HG03039 (cell line): ENCODE measurements at regions not wholly inside any gene's neighbourhood (a gene's known extent, or its start where the extent isn't known, plus 50 kb on each side); places are given as distances from the start of the nearest gene placed in this dataset.

Source experiments
- ATAC-seq: cut with Tn5 transposase; IDR thresholded peaks from one replicate; pipeline ENCODE4 v1.9.1; 2021; ENCODE audit warnings: mild to moderate bottlenecking, moderate library complexity; ENCODE audit not compliant: unreplicated experiment

- no peak for ATAC-seq
Measured at GRCh38 chr2:220980966-220981675, 591.0 kb downstream of the EPHA4 start.

GRCh38 chr2:220981926-220982325 is 590.2 kb downstream of the EPHA4 start:
- no peak for ATAC-seq

DNA sequence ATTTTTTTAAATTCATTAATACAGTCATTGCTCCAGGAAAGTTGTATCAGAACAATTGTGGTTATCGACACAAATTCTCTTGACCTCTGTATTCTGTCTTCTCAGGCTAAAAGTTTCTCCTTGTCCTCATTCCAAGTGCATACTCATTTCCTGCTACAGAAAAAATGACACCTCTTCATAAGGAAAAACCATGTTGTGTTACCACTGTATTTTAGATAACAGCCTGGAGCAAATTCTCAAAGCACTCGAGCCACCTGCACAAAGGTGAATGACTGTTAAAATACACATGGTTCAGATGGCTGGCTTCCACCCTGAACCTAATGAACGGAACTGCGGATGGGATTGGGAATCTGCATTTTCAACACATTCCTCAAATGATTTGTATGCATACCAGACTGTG is 586.5 kb downstream of the EPHA4 start:
- no peak for ATAC-seq

DNA sequence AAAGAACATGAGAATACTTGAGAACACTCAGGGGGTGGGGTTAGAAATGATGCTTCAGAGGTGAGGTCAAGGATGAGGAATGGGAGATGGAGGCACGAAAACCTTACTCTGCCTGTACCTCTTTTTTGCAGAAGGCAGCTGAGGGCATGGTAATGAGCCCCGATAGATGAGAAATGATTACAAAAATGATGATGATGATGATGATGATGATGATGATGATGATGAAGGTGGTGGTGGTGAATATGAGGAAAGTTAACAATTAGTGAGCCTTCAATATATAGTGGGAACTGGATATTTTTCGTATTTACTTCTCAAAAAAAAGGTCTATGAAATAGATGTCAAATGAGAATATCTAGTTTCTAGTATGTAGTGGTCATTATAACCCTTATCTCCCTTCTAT is 584.3 kb downstream of the EPHA4 start:
- no peak for ATAC-seq

DNA sequence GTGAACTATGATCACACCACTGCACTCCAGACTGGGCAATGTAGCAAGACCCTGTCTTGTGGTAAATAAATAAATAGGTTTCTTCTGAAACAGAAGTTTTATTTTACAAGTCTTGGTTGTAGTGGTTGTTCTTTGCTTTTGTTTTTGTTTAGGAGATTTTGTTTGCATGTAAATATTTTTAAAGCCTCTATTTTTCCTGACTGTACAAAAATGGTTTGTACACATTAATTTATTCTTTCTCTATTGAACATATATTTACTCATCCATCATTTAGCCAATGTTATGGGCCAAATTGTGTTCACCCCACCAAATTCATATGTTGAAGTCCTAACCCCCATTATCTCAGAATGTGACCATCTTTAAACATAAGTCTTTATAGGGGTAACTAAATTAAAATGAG is 580.1 kb downstream of the EPHA4 start:
- no peak for ATAC-seq

DNA sequence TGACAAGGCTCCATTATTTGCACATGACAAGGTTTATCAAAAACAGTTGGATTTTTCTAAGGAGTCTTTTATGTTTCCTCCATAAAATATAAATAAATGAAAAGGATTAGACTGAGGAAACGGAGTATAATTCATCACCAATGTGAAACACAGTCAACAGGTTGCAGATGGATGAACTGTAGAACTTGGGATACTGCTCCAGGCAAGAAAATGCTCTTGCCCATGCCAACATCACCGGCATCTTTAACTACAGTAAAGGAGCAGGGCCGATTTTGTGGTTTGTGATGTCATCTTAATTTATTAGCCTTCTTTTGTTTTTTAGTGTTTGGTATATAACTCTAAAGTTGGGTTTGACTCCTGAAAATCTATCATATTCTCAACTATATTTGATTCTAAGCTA is 577.3 kb downstream of the EPHA4 start:
- no peak for ATAC-seq

- ATAC-seq, result no peak
Measured at GRCh38 chr2:220995581-220995980, 576.5 kb downstream of the EPHA4 start.

DNA sequence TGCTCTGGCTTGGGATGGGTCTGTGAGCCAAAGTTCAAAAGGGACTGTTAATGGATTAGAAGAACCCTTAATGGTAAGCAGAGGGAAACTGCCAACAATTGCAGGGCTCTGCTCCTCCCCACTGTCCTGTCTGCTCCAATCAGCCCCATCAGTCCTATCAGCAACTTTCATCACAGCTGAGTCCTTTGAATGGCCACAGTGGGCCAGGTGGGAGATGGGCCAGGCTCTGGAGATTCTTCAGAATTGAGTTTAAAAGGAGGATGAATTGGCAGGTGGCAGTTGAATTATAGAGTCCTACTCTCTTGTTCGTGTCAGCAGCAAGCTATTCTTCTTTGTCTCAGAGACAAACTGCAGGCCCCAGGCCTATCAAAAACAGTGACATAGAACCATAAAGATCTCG is 573.9 kb downstream of the EPHA4 start:
- no peak for ATAC-seq

GRCh38 chr2:220999356-220999755 is 572.7 kb downstream of the EPHA4 start:
- no peak for ATAC-seq

DNA sequence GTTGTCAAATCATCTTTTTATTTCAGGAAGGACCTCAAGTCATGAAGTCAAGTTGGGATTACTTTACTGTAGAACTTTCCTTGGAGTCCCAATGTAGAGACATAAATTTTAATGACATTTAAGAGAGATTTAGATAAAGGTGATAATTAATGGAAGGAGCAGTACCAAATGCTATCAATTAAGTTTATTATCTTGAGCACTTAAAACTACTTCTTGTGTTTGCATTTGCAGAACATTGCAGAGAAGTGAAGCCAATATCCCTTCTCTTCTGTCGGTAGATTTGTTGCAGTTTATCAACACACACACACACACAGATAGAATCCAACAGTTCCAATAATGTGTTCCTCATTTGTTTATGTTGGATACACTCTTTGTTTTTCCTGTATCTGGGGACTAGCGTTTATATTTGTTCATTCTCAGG is 570.7 kb downstream of the EPHA4 start:
- ATAC-seq, result no peak

GRCh38 chr2:221002101-221002685 is 569.9 kb downstream of the EPHA4 start:
- no peak for ATAC-seq

DNA sequence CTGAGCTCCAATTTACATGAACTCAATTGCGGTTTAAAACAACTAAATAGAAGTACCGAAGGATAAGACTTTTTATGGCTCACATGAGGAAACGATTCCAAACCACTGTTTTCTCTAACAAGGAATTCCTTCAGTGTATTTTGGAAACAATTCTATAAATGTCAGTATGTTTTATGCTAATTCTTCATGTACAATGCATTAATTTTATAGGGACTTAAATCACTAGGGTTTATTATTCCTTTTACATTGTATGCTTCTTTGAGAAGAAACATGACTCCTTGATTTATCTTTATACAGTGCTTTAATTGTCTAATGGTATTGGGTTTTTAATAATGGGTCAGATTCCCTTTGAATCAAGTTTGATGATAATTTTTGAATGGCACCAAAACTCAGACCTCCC is 566.8 kb downstream of the EPHA4 start:
- ATAC-seq, result no peak

GRCh38 chr2:221006084-221006483 is 566.0 kb downstream of the EPHA4 start:
- ATAC-seq, result no peak

- ATAC-seq, result no peak
Measured at GRCh38 chr2:221016551-221016950, 555.6 kb downstream of the EPHA4 start.

- ATAC-seq, result no peak
Measured at GRCh38 chr2:221018262-221018661, 553.8 kb downstream of the EPHA4 start.

GRCh38 chr2:221019668-221020067 is 552.4 kb downstream of the EPHA4 start:
- no peak for ATAC-seq

DNA sequence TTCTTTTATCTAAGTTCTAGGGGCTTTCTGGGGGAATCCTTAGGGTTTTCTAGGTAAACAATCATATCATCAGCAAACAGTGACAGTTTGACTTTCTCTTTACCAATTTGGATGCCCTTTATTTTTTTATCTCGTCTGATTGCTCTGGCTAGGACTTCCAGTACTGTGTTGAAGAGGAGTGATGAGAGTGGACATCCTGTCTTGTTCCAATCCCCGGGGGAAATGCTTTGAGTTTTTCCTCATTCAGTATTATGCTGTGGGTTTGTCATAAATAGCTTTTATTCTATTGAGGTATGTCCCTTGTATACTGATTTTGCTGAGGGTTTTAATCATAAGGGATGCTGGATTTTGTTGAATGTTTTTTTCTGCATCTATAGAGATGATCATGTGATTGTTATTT is 549.5 kb downstream of the EPHA4 start:
- no peak for ATAC-seq

DNA sequence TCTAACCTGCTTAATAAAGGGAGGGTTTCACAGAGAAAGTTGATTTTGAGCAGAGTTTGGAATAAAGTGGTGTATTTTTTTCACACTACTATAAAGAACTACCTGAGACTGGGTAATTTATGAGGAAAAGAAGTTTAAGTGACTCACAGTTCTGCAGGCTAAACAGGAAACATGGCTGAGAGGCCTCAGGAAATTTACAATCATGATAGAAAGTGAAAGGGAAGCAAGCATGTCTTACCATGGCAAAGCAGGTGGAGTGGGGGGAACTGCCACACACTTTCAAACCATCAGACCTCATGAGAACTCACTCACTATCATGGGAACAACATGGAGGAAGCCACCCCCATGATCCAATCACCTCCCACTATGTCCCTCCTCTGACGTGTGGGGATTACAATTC is 546.7 kb downstream of the EPHA4 start:
- ATAC-seq, result no peak

- ATAC-seq, result no peak
Measured at GRCh38 chr2:221034026-221034701, 537.9 kb downstream of the EPHA4 start.

DNA sequence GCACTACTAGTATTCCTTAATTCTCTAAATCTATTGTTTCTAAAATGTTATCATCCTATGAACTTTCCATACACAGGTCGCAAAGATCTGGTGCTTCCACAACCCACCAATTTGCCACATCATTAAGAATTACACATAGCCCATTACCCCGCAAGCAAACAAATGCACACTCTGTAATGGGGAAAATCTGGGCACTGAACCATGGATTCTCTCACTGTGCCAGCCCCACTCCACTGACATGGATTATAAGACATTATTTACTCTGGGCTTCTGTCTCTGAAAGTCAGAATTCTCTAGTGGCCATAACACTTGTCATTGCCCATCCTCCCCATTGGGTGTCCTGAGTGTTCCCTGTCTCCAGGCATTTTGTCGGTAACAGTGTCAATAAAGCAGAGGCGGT is 537.1 kb downstream of the EPHA4 start:
- ATAC-seq, result no peak

DNA sequence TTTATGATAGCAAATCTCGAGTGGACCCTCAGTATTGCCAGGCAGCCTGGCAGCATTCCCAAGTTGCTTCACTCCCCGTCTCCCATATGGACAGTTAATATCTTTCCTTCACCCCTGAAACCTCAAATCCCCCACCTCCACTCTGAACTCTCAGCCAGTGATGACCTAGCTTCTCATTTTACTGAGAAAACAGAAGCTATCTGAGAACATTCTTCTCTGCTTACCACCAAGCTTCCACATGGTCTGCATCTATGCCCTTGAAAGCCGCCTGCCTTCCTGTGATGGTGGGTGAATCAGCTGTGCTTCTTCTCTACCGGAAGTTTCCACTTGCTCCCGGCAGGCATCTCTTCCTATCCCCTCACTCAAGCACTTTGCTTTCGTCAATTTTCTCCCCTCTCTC is 529.2 kb downstream of the EPHA4 start:
- no peak for ATAC-seq

- ATAC-seq, result no peak
Measured at GRCh38 chr2:221044781-221045180, 527.3 kb downstream of the EPHA4 start.
